PC-9 (cell line): ENCODE measurements at regions not wholly inside any gene's neighbourhood (a gene's known extent, or its start where the extent isn't known, plus 50 kb on each side); places are given as distances from the start of the nearest gene placed in this dataset.

Experiments
- EZH2 ChIP-seq: fragments of 200-600 bp; sonication (generic); IDR thresholded peaks from 2 replicates; pipeline ENCODE4 v1.8.0; 2017; ENCODE audit warnings: antibody characterized with exemption, low read depth
- TF ChIP-seq, protein P1 (sequence below): fragments of 200-600 bp; sonication (generic); conservative IDR thresholded peaks from 2 replicates; pipeline ENCODE4 v1.6.1; 2017; ENCODE audit warnings: mixed run types, antibody characterized with exemption, mild to moderate bottlenecking, moderate library complexity

DNA sequence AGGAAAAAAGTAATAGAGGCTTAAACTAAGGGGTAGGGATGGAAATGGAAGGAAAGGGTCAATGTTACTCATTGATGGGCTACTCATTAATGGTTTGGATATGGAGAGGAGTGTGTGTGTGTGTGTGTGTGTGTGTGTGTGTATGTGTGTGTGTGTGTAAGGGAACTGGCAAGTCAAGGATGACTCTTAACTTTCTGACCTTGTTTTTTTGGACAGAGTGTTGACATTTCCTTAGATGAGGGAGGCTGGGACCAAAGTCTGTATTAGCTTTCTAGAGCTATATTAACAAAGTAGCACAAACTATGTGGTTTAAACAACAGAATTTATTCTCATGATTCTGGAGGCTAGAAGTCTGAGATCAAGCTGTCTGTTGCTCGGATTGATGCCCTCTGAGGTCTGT is 202.7 kb downstream of the GBA3 start:
- TF ChIP-seq, protein P1, sequence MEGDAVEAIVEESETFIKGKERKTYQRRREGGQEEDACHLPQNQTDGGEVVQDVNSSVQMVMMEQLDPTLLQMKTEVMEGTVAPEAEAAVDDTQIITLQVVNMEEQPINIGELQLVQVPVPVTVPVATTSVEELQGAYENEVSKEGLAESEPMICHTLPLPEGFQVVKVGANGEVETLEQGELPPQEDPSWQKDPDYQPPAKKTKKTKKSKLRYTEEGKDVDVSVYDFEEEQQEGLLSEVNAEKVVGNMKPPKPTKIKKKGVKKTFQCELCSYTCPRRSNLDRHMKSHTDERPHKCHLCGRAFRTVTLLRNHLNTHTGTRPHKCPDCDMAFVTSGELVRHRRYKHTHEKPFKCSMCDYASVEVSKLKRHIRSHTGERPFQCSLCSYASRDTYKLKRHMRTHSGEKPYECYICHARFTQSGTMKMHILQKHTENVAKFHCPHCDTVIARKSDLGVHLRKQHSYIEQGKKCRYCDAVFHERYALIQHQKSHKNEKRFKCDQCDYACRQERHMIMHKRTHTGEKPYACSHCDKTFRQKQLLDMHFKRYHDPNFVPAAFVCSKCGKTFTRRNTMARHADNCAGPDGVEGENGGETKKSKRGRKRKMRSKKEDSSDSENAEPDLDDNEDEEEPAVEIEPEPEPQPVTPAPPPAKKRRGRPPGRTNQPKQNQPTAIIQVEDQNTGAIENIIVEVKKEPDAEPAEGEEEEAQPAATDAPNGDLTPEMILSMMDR = no peak
- TF ChIP-seq EZH2 = no peak
